Ammon's horn (tissue), 1 donor: ENCODE measurements at regions not wholly inside any gene's neighbourhood (a gene's known extent, or its start where the extent isn't known, plus 50 kb on each side); places are given as distances from the start of the nearest gene placed in this dataset.

ENCODE experiments used
- DNase-seq: peaks from one replicate; pipeline ENCODE4 v3.0.0-alpha.2; 2016; ENCODE audit warnings: low spot score

GRCh38 chr1:38134294-38134755 lies 87.7 kb upstream of the POU3F1 start:
- peak; percentile 56 for DNase-seq

- DNase-seq: peak; percentile 47
Measured at GRCh38 chr1:38133756-38134155, 87.2 kb upstream of the POU3F1 start.

GRCh38 chr1:38133304-38133703 lies 86.7 kb upstream of the POU3F1 start:
- DNase-seq: no peak

GRCh38 chr1:38132681-38133080 lies 86.1 kb upstream of the POU3F1 start:
- DNase-seq: no peak

GRCh38 chr1:38131024-38131585 lies 84.5 kb upstream of the POU3F1 start:
- no peak for DNase-seq

GRCh38 chr1:38129971-38130370 lies 83.4 kb upstream of the POU3F1 start:
- no peak for DNase-seq

GRCh38 chr1:38129473-38129872 lies 82.9 kb upstream of the POU3F1 start:
- DNase-seq: no peak

- no peak for DNase-seq
Measured at GRCh38 chr1:38128926-38129453, 82.4 kb upstream of the POU3F1 start.

- no peak for DNase-seq
Measured at GRCh38 chr1:38128511-38128910, 81.9 kb upstream of the POU3F1 start.

- DNase-seq: no peak
Measured at GRCh38 chr1:38127428-38127827, 80.8 kb upstream of the POU3F1 start.

- no peak for DNase-seq
Measured at GRCh38 chr1:38126970-38127369, 80.4 kb upstream of the POU3F1 start.

GRCh38 chr1:38125837-38126520 lies 79.4 kb upstream of the POU3F1 start:
- no peak for DNase-seq

- no peak for DNase-seq
Measured at GRCh38 chr1:38125016-38125415, 78.4 kb upstream of the POU3F1 start.

GRCh38 chr1:38123356-38124135 lies 77.0 kb upstream of the POU3F1 start:
- no peak for DNase-seq

- no peak for DNase-seq
Measured at GRCh38 chr1:38121231-38121680, 74.7 kb upstream of the POU3F1 start.

- no peak for DNase-seq
Measured at GRCh38 chr1:38120552-38121230, 74.1 kb upstream of the POU3F1 start.

- DNase-seq: no peak
Measured at GRCh38 chr1:38118976-38119375, 72.4 kb upstream of the POU3F1 start.

GRCh38 chr1:38117444-38117887 lies 70.9 kb upstream of the POU3F1 start:
- DNase-seq: peak; percentile 32

- peak; percentile 57 for DNase-seq
Measured at GRCh38 chr1:38115682-38116202, 69.1 kb upstream of the POU3F1 start.

GRCh38 chr1:38115226-38115625 lies 68.6 kb upstream of the POU3F1 start:
- DNase-seq: no peak

GRCh38 chr1:38114241-38115026 lies 67.8 kb upstream of the POU3F1 start:
- peak; percentile 83 for DNase-seq
